H1 (cell line): ENCODE measurements at regions not wholly inside any gene's neighbourhood (a gene's known extent, or its start where the extent isn't known, plus 50 kb on each side); places are given as distances from the start of the nearest gene placed in this dataset.

Experiments used
- CTCF ChIA-PET: fragments of 300-600 bp; sonication (Branson Sonifier 250); formaldehyde crosslinking; loops from one replicate; lab custom pipeline; 2021; ENCODE audit not compliant: partially characterized antibody; lab: Charles Lee
- POLR2A ChIA-PET: fragments of 300-600 bp; sonication (Branson Sonifier 250); formaldehyde crosslinking; loops from one replicate; lab custom pipeline; 2021; ENCODE audit warnings: inconsistent platforms; ENCODE audit not compliant: partially characterized antibody; lab: Charles Lee
- DNase-seq, 2 experiments: peaks; one replicate each; pipeline versions ENCODE4 v3.0.0 to v3.0.0-alpha.2; 2010 to 2022; ENCODE audit warnings: low spot score in 2 of 2, low read depth in 1 of 2, mixed read lengths in 1 of 2
- FAIRE-seq: peaks from 2 replicates; lab custom pipeline; 2011; peaks lifted over from hg19 to GRCh38; lab: Jason Lieb, UNC
- H2AFZ ChIP-seq: 2 replicates; pipeline ENCODE4 v1.8.1; 2012; ENCODE audit warnings: low read length, inconsistent platforms
- H2AK5ac ChIP-seq: 2 replicates; pipeline ENCODE4 v1.6.1; 2013; ENCODE audit warnings: low read depth, low read length
- H2BK120ac ChIP-seq: replicated peaks from 2 replicates; pipeline ENCODE3; 2013; ENCODE audit warnings: low read depth, low read length, inconsistent platforms
- H2BK12ac ChIP-seq: 2 replicates; pipeline ENCODE4 v1.6.1; 2013; ENCODE audit warnings: low read depth, low read length
- H2BK15ac ChIP-seq: 2 replicates; pipeline ENCODE4 v1.6.1; 2013; ENCODE audit warnings: low read length
- H2BK20ac ChIP-seq: 2 replicates; pipeline ENCODE4 v1.6.1; 2013; ENCODE audit warnings: low read length
- H2BK5ac ChIP-seq: 2 replicates; pipeline ENCODE4 v1.6.1; 2013; ENCODE audit warnings: low read depth, low read length
- H3K14ac ChIP-seq: 2 replicates; pipeline ENCODE4 v1.6.1; 2013; ENCODE audit warnings: inconsistent platforms; ENCODE audit not compliant: insufficient read length
- H3K18ac ChIP-seq: 2 replicates; pipeline ENCODE4 v1.6.1; 2013; ENCODE audit warnings: low read length; ENCODE audit errors: extremely low read depth
- H3K23ac ChIP-seq: 2 replicates; pipeline ENCODE4 v1.6.1; 2013; ENCODE audit warnings: inconsistent platforms; ENCODE audit not compliant: insufficient read length
- H3K23me2 ChIP-seq: 2 replicates; pipeline ENCODE4 v1.6.1; 2013; ENCODE audit warnings: low read depth, low read length
- H3K27ac ChIP-seq: 2 replicates; pipeline ENCODE4 v1.6.1; 2011; ENCODE audit warnings: low read depth, low read length, inconsistent platforms
- H3K27me3 ChIP-seq, 4 experiments: replicated peaks in 1 of 4; 1 replicate in 1 of 4; 2 replicates in 3 of 4; pipeline versions ENCODE4 v1.6.1 to v1.8.1; 2011 to 2013; ENCODE audit warnings: low read length in 3 of 4, mild to moderate bottlenecking in 3 of 4, inconsistent platforms in 2 of 4, mixed read lengths in 2 of 4, moderate library complexity in 1 of 4; ENCODE audit not compliant: control insufficient read depth in 3 of 4, insufficient read depth in 3 of 4; ENCODE audit errors: extremely low read depth in 1 of 4
- H3K36me3 ChIP-seq, 4 experiments: 2 replicates each; pipeline versions ENCODE4 v1.6.1 to v1.8.1; 2011 to 2013; ENCODE audit warnings: mild to moderate bottlenecking in 4 of 4, low read length in 3 of 4, moderate library complexity in 2 of 4, control low read depth in 1 of 4, inconsistent platforms in 1 of 4; ENCODE audit not compliant: insufficient read depth in 4 of 4, control insufficient read depth in 2 of 4
- H3K4ac ChIP-seq: replicated peaks from 2 replicates; pipeline ENCODE3; 2013; ENCODE audit warnings: low read length, low read depth, mixed read lengths, inconsistent platforms; ENCODE audit not compliant: insufficient read length
- H3K4me1 ChIP-seq, 4 experiments: replicated peaks in 1 of 4; 1 replicate in 1 of 4; 2 replicates in 3 of 4; pipeline versions ENCODE4 v1.6.1 to v1.8.1; 2011 to 2013; ENCODE audit warnings: low read length in 3 of 4, inconsistent platforms in 2 of 4, mixed read lengths in 1 of 4; ENCODE audit not compliant: insufficient read depth in 4 of 4, control insufficient read depth in 3 of 4
- H3K4me2 ChIP-seq, 2 experiments: 2 replicates each; pipeline versions ENCODE4 v1.6.1 to v1.8.1; 2011 to 2013; ENCODE audit warnings: low read depth in 2 of 2, low read length in 2 of 2, control low read depth in 1 of 2, inconsistent platforms in 1 of 2, mild to moderate bottlenecking in 1 of 2; ENCODE audit not compliant: insufficient read depth in 1 of 2
- H3K4me3 ChIP-seq, 4 experiments: fragments of 200-600, 300-600 bp in 1 of 4; sonication (generic), shearing (Covaris generic), sonication (Bioruptor Twin) in 1 of 4; 2 replicates each; pipeline versions ENCODE4 v1.5.1 to v1.8.1; 2011 to 2016; ENCODE audit warnings: low read length in 4 of 4, low read depth in 3 of 4, control low read depth in 2 of 4, inconsistent platforms in 2 of 4, mild to moderate bottlenecking in 2 of 4, mixed read lengths in 1 of 4, moderate library complexity in 1 of 4; ENCODE audit not compliant: insufficient read depth in 2 of 4; ENCODE audit errors: extremely low read depth in 1 of 4
- H3K56ac ChIP-seq: replicated peaks from 2 replicates; pipeline ENCODE3; 2013; ENCODE audit warnings: low read depth, mild to moderate bottlenecking, mixed read lengths, low read length, inconsistent platforms; ENCODE audit not compliant: insufficient read length
- H3K79me1 ChIP-seq: 2 replicates; pipeline ENCODE4 v1.6.1; 2013; ENCODE audit warnings: low read depth, low read length, control low read depth
- H3K79me2 ChIP-seq, 2 experiments: 2 replicates each; pipeline versions ENCODE4 v1.6.1 to v1.8.1; 2012 to 2013; ENCODE audit warnings: low read length in 2 of 2, mild to moderate bottlenecking in 2 of 2, inconsistent platforms in 1 of 2; ENCODE audit not compliant: insufficient read depth in 2 of 2, control insufficient read depth in 1 of 2
- H3K9ac ChIP-seq, 4 experiments: replicated peaks in 1 of 4; 1 replicate in 1 of 4; 2 replicates in 3 of 4; pipeline versions ENCODE4 v1.6.1 to v1.8.1; 2011 to 2013; ENCODE audit warnings: low read depth in 3 of 4, low read length in 3 of 4, control low read depth in 2 of 4, mild to moderate bottlenecking in 2 of 4, moderate library complexity in 2 of 4, inconsistent platforms in 1 of 4; ENCODE audit errors: extremely low read depth in 1 of 4
- H3K9me3 ChIP-seq, 2 experiments: 2 replicates each; pipeline versions ENCODE4 v1.6.1 to v1.8.1; 2012 to 2013; ENCODE audit warnings: mild to moderate bottlenecking in 2 of 2, moderate library complexity in 2 of 2, control low read depth in 1 of 2, inconsistent platforms in 1 of 2, low read depth in 1 of 2, low read length in 1 of 2, mixed read lengths in 1 of 2; ENCODE audit not compliant: insufficient read depth in 2 of 2
- H4K20me1 ChIP-seq, 2 experiments: replicated peaks in 1 of 2; 2 replicates each; pipeline versions ENCODE3 to v1.8.1; 2011 to 2013; ENCODE audit warnings: inconsistent platforms in 2 of 2, low read length in 2 of 2, mild to moderate bottlenecking in 1 of 2; ENCODE audit not compliant: insufficient read depth in 2 of 2, control insufficient read depth in 1 of 2
- H4K5ac ChIP-seq: 2 replicates; pipeline ENCODE4 v1.6.1; 2013; ENCODE audit warnings: low read length, low read depth, mixed read lengths, inconsistent platforms; ENCODE audit not compliant: insufficient read length
- H4K8ac ChIP-seq: 2 replicates; pipeline ENCODE4 v1.8.0; 2013; ENCODE audit warnings: mild to moderate bottlenecking, moderate library complexity, low read length, inconsistent platforms; ENCODE audit not compliant: insufficient read depth; ENCODE audit errors: extremely low read depth
- H4K91ac ChIP-seq: replicated peaks from 2 replicates; pipeline ENCODE3; 2013; ENCODE audit warnings: low read length, mixed read lengths, inconsistent platforms; ENCODE audit not compliant: insufficient read length
- ATF3 ChIP-seq: IDR thresholded peaks from 2 replicates; pipeline ENCODE4 v1.6.1; 2011; ENCODE audit warnings: low read depth, mild to moderate bottlenecking, low read length; ENCODE audit not compliant: insufficient read depth
- BRCA1 ChIP-seq: IDR thresholded peaks from 2 replicates; pipeline ENCODE4 v1.6.1; 2012; ENCODE audit warnings: low read depth, low read length, improper control_type of control experiment
- CBX8 ChIP-seq: fragments of 300-800, 300-1000 bp; sonication (generic); IDR thresholded peaks from 2 replicates; pipeline ENCODE4 v1.7.1; 2016; ENCODE audit warnings: low read depth, low read length, borderline replicate concordance
- CTBP2 ChIP-seq: IDR thresholded peaks from 2 replicates; pipeline ENCODE4 v1.7.0; 2011; ENCODE audit warnings: borderline replicate concordance, mild to moderate bottlenecking, moderate library complexity, mixed read lengths, low read length; ENCODE audit not compliant: insufficient read depth, insufficient read length
- JUN ChIP-seq: IDR thresholded peaks from 2 replicates; pipeline ENCODE4 v1.6.1; 2011; ENCODE audit warnings: low read depth, mild to moderate bottlenecking, improper control_type of control experiment, low read length
- JUND ChIP-seq: IDR thresholded peaks from 2 replicates; pipeline ENCODE4 v1.6.1; 2011; ENCODE audit warnings: mild to moderate bottlenecking, improper control_type of control experiment, low read length
- MAFK ChIP-seq: IDR thresholded peaks from 2 replicates; pipeline ENCODE4 v1.6.1; 2012; ENCODE audit warnings: low read depth, mild to moderate bottlenecking, improper control_type of control experiment, low read length
- NRF1 ChIP-seq: IDR thresholded peaks from 2 replicates; pipeline ENCODE4 v1.6.1; 2011; ENCODE audit warnings: mild to moderate bottlenecking, low read depth, low read length, improper control_type of control experiment
- POLR2AphosphoS5 ChIP-seq: IDR thresholded peaks from 2 replicates; pipeline ENCODE4 v1.6.1; 2011; ENCODE audit warnings: low read depth, low read length
- POU5F1 ChIP-seq: IDR thresholded peaks from 2 replicates; pipeline ENCODE4 v1.6.1; 2011; ENCODE audit warnings: low read depth, mild to moderate bottlenecking, low read length, moderate library complexity
- SP4 ChIP-seq: IDR thresholded peaks from 2 replicates; pipeline ENCODE4 v1.6.1; 2012; ENCODE audit warnings: low read length, inconsistent platforms
- TBP ChIP-seq: IDR thresholded peaks from 2 replicates; pipeline ENCODE4 v1.6.1; 2011; ENCODE audit warnings: low read depth, low read length, improper control_type of control experiment
- USF2 ChIP-seq: IDR thresholded peaks from 2 replicates; pipeline ENCODE4 v1.6.1; 2011; ENCODE audit warnings: low read length, improper control_type of control experiment
- WGBS, 2 experiments: shearing (Covaris generic) in 1 of 2; methylation state at CpG; one replicate each; pipeline versions ENCODE4 v1.1.6 to v1.1.7; 2013 to 2015; ENCODE audit warnings: low lambda C conversion rate in 2 of 2, mixed read lengths in 2 of 2, inconsistent platforms in 1 of 2, low coverage in 1 of 2, missing lambda C conversion rate in 1 of 2; ENCODE audit not compliant: insufficient replicate concordance in 2 of 2, insufficient coverage in 1 of 2, insufficient read length in 1 of 2; ENCODE audit errors: extremely low coverage in 1 of 2, missing lambda C conversion rate in 1 of 2; 5-methylcytosine and 5-hydroxymethylcytosine counted together

- no peak overlapping the region; the same call in 1 of the 2 replicates for H3K27ac ChIP-seq
- no peak overlapping the region for H3K56ac ChIP-seq
- no peaks in the 10 kb centered on the region for H3K36me3 ChIP-seq
- H3K23me2 ChIP-seq, result peaks cover 4% of the 10 kb centered on the region; the same call in 1 of the 2 replicates
- H3K79me2 ChIP-seq, result no peaks in the 10 kb centered on the region
- peak overlapping the region; percentile 16; the same call in 1 of the 2 replicates for H2BK5ac ChIP-seq
- no peak overlapping the region for H3K9ac ChIP-seq
- no peak overlapping the region for H4K5ac ChIP-seq
- no peak overlapping the region for H4K8ac ChIP-seq
- no peak overlapping the region for H4K91ac ChIP-seq
- no peaks in the 10 kb centered on the region for H4K20me1 ChIP-seq
- no peak for FAIRE-seq
- H3K4ac ChIP-seq, result no peak overlapping the region
- H3K9me3 ChIP-seq, result no peaks in the 10 kb centered on the region
- DNase-seq, result no peak
- H2BK20ac ChIP-seq, result peak overlapping the region; percentile 56; the same call in 1 of the 2 replicates
- H2BK12ac ChIP-seq, result peak overlapping the region; percentile 21; the same call in 1 of the 2 replicates
- WGBS, 2 experiments, result 60% methylated on average over 5 of the region's 5 CpGs; no CpG with 5 or more reads in 1 of the 2 experiments
- no peak overlapping the region for H3K23ac ChIP-seq
- no peaks in the 10 kb centered on the region for H3K79me1 ChIP-seq
- no peak overlapping the region for H3K14ac ChIP-seq
- H3K18ac ChIP-seq, result peak overlapping the region; percentile 25
- H3K4me2 ChIP-seq, result peak overlapping the region; percentile 41 to 58; a peak in 3 of 4 replicates
- peaks cover 0 to 9% (median 5%) of the 10 kb centered on the region in 4 experiments; a peak in 4 of 7 replicates for H3K27me3 ChIP-seq
- CTCF ChIA-PET, result interaction anchor here (0.5 to 1.7 kb wide), 3 partner anchors 31 to 456 kb away, joined by 3 read pairs; no protein-coding TSS in a partner anchor
- peak overlapping the region; percentile 39 for H2BK120ac ChIP-seq
- H3K4me1 ChIP-seq, result peaks cover 12 to 26% (median 22%) of the 10 kb centered on the region in 4 experiments
- POLR2A ChIA-PET, result interaction anchor here (1.5 kb wide), 1 partner anchor 65 kb away, joined by 4 read pairs; no protein-coding TSS in a partner anchor
- 0 out of 2 replicates have a peak overlapping the region, but pooled peaks have one; percentile 23 for H2BK15ac ChIP-seq
- H2AK5ac ChIP-seq, result no peak overlapping the region; the same call in 1 of the 2 replicates
- H3K4me3 ChIP-seq, result peak overlapping the region in 1 of 4 experiments; percentile 10; a peak in 1 of 8 replicates
- H2AFZ ChIP-seq, result no peak overlapping the region
- TF ChIP-seq CBX8, result no peak
- no peak for TF ChIP-seq NRF1
- no peak for TF ChIP-seq JUND
- TF ChIP-seq TBP, result no peak
- no peak for TF ChIP-seq POLR2AphosphoS5
- TF ChIP-seq POU5F1, result no peak
- no peak for TF ChIP-seq CTBP2
- no peak for TF ChIP-seq MAFK
- TF ChIP-seq SP4, result no peak
- no peak for TF ChIP-seq ATF3
- no peak for TF ChIP-seq JUN
- TF ChIP-seq BRCA1, result no peak
- TF ChIP-seq USF2, result no peak
These were observed 243.8 kb upstream of the RAB4A start for GRCh38 chr1:229027158-229027557.
